SK-N-SH treated with all-trans-retinoic acid at 6 μM for 48 hours (cell line): ENCODE measurements at regions not wholly inside any gene's neighbourhood (a gene's known extent, or its start where the extent isn't known, plus 50 kb on each side); places are given as distances from the start of the nearest gene placed in this dataset.

ENCODE experiments used
- BACH2 ChIP-seq: fragments of 250-450 bp; sonication (Bioruptor Pico); IDR thresholded peaks from 2 replicates; pipeline ENCODE4 v1.9.0; 2021; ENCODE audit warnings: mild to moderate bottlenecking, borderline replicate concordance
- GLIS3 ChIP-seq: fragments of 250-450 bp; sonication (Bioruptor Pico); IDR thresholded peaks from 2 replicates; pipeline ENCODE4 v1.5.0; 2020; ENCODE audit warnings: mild to moderate bottlenecking, moderate library complexity
- PPARA ChIP-seq: fragments of 250-450 bp; sonication (Bioruptor Pico); IDR thresholded peaks from 2 replicates; pipeline ENCODE4 v1.5.0; 2020; ENCODE audit warnings: mild to moderate bottlenecking, borderline replicate concordance
- RARB ChIP-seq: fragments of 250-450 bp; sonication (Bioruptor Pico); IDR thresholded peaks from 2 replicates; pipeline ENCODE4 v1.8.0; 2021; ENCODE audit warnings: mild to moderate bottlenecking, moderate library complexity
- TOX ChIP-seq: fragments of 250-450 bp; sonication (Bioruptor Pico); IDR thresholded peaks from 2 replicates; pipeline ENCODE4 v1.8.0; 2021; ENCODE audit warnings: mild to moderate bottlenecking, moderate library complexity, borderline replicate concordance
- ZFP30 ChIP-seq: fragments of 450-650 bp; formaldehyde crosslinking; IDR thresholded peaks from 2 replicates; pipeline ENCODE4 v1.5.0; 2022; ENCODE audit warnings: mild to moderate bottlenecking, moderate library complexity
- ZNF8 ChIP-seq: fragments of 450-650 bp; formaldehyde crosslinking; IDR thresholded peaks from 2 replicates; pipeline ENCODE4 v1.5.0; 2020; ENCODE audit warnings: mild to moderate bottlenecking, moderate library complexity
- TF ChIP-seq, protein P1 (sequence below): fragments of 250-450 bp; sonication (Bioruptor Pico); IDR thresholded peaks from 2 replicates; pipeline ENCODE4 v1.8.0; 2020; ENCODE audit warnings: mild to moderate bottlenecking, moderate library complexity, borderline replicate concordance
- TF ChIP-seq, protein P2 (sequence below): fragments of 250-450 bp; sonication (Bioruptor Pico); IDR thresholded peaks from 2 replicates; pipeline ENCODE4 v1.8.0; 2021; ENCODE audit warnings: low read depth, mild to moderate bottlenecking, moderate library complexity, borderline replicate concordance

DNA sequence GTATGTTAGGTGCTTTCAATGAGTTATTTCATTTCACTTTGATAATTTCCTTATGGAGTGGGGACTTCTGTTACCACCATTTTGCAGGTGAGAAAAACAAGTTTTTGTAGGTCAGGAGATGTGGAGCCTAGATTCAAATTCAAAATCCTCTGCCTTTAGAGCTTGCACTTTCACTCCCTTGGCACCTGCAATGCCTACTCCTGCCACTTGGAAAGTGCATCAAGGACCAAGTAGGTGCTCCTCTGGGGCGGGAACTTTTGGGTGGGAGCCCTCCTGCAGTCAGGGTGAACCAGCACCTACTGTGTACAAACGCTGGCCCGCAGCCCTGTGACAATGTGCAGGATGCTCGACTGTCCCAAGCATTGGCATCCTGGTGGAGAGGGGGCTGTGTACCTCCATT, 199.0 kb downstream of the EMX2 start:
- no peak for TF ChIP-seq ZNF8 (CRISPR knock-in tag)
- TF ChIP-seq, protein P1, sequence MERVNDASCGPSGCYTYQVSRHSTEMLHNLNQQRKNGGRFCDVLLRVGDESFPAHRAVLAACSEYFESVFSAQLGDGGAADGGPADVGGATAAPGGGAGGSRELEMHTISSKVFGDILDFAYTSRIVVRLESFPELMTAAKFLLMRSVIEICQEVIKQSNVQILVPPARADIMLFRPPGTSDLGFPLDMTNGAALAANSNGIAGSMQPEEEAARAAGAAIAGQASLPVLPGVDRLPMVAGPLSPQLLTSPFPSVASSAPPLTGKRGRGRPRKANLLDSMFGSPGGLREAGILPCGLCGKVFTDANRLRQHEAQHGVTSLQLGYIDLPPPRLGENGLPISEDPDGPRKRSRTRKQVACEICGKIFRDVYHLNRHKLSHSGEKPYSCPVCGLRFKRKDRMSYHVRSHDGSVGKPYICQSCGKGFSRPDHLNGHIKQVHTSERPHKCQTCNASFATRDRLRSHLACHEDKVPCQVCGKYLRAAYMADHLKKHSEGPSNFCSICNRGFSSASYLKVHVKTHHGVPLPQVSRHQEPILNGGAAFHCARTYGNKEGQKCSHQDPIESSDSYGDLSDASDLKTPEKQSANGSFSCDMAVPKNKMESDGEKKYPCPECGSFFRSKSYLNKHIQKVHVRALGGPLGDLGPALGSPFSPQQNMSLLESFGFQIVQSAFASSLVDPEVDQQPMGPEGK (CRISPR knock-in tag) = no peak
- no peak for TF ChIP-seq TOX (CRISPR knock-in tag)
- TF ChIP-seq RARB (CRISPR knock-in tag) = no peak
- no peak for TF ChIP-seq PPARA (CRISPR knock-in tag)
- TF ChIP-seq ZFP30 (CRISPR knock-in tag) = no peak
- no peak for TF ChIP-seq GLIS3 (CRISPR knock-in tag)
- TF ChIP-seq, protein P2, sequence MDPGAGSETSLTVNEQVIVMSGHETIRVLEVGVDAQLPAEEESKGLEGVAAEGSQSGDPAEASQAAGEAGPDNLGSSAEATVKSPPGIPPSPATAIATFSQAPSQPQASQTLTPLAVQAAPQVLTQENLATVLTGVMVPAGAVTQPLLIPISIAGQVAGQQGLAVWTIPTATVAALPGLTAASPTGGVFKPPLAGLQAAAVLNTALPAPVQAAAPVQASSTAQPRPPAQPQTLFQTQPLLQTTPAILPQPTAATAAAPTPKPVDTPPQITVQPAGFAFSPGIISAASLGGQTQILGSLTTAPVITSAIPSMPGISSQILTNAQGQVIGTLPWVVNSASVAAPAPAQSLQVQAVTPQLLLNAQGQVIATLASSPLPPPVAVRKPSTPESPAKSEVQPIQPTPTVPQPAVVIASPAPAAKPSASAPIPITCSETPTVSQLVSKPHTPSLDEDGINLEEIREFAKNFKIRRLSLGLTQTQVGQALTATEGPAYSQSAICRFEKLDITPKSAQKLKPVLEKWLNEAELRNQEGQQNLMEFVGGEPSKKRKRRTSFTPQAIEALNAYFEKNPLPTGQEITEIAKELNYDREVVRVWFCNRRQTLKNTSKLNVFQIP (CRISPR knock-in tag) = no peak
- TF ChIP-seq BACH2 (CRISPR knock-in tag) = no peak
